Mesenchymal stem cell (in vitro differentiated cells and primary cell): ENCODE measurements at regions not wholly inside any gene's neighbourhood (a gene's known extent, or its start where the extent isn't known, plus 50 kb on each side); places are given as distances from the start of the nearest gene placed in this dataset.

Experiments
- DNase-seq: peaks from one replicate; pipeline ENCODE4 v3.0.0-alpha.2; 2013
- H2AFZ ChIP-seq: one replicate; pipeline ENCODE4 v1.6.1; 2013; ENCODE audit warnings: low read depth, mild to moderate bottlenecking, control low read depth, inconsistent platforms, low read length, moderate library complexity
- H2AK5ac ChIP-seq: 2 replicates; pipeline ENCODE4 v1.6.1; 2013; ENCODE audit warnings: low read length, moderate library complexity, mild to moderate bottlenecking, inconsistent platforms; ENCODE audit not compliant: severe bottlenecking
- H2BK120ac ChIP-seq: one replicate; pipeline ENCODE4 v1.6.1; 2013; ENCODE audit warnings: low read depth, mild to moderate bottlenecking, inconsistent platforms, low read length, moderate library complexity
- H2BK12ac ChIP-seq, 2 experiments: one replicate each; pipeline ENCODE4 v1.6.1; 2013; ENCODE audit warnings: inconsistent platforms in 2 of 2, low read length in 2 of 2, mild to moderate bottlenecking in 2 of 2, moderate library complexity in 2 of 2, control low read depth in 1 of 2
- H2BK15ac ChIP-seq: one replicate; pipeline ENCODE4 v1.6.1; 2013; ENCODE audit warnings: mild to moderate bottlenecking, low read depth, inconsistent platforms; ENCODE audit not compliant: poor library complexity, severe bottlenecking
- H2BK5ac ChIP-seq: 2 replicates; pipeline ENCODE4 v1.6.1; 2013; ENCODE audit warnings: low read depth, mild to moderate bottlenecking, low read length, control low read depth, inconsistent platforms; ENCODE audit not compliant: poor library complexity, severe bottlenecking
- H3K14ac ChIP-seq, 2 experiments: one replicate each; pipeline ENCODE4 v1.6.1; 2013; ENCODE audit warnings: inconsistent platforms in 2 of 2, low read length in 2 of 2, control low read depth in 1 of 2, mild to moderate bottlenecking in 1 of 2, moderate library complexity in 1 of 2
- H3K18ac ChIP-seq, 2 experiments: one replicate each; pipeline ENCODE4 v1.6.1; 2013; ENCODE audit warnings: inconsistent platforms in 2 of 2, low read length in 2 of 2, control low read depth in 1 of 2, low read depth in 1 of 2, mild to moderate bottlenecking in 1 of 2
- H3K23ac ChIP-seq, 2 experiments: one replicate each; pipeline ENCODE4 v1.6.1; 2013; ENCODE audit warnings: inconsistent platforms in 2 of 2, low read length in 2 of 2, mild to moderate bottlenecking in 2 of 2, moderate library complexity in 2 of 2, control low read depth in 1 of 2
- H3K27ac ChIP-seq: 2 replicates; pipeline ENCODE4 v1.5.1; 2013; ENCODE audit warnings: mild to moderate bottlenecking, moderate library complexity, low read length, control low read depth, inconsistent platforms; ENCODE audit not compliant: poor library complexity, severe bottlenecking
- H3K27me3 ChIP-seq, 2 experiments: 2 replicates each; pipeline versions ENCODE4 v1.6.1 to v1.7.0; 2013; ENCODE audit warnings: low read length in 2 of 2, mild to moderate bottlenecking in 2 of 2, moderate library complexity in 2 of 2, control low read depth in 1 of 2, inconsistent platforms in 1 of 2; ENCODE audit not compliant: control insufficient read depth in 1 of 2, insufficient read depth in 1 of 2
- H3K36me3 ChIP-seq, 2 experiments: 2 replicates each; pipeline versions ENCODE4 v1.6.1 to v1.7.0; 2013; ENCODE audit warnings: low read length in 2 of 2, control low read depth in 1 of 2, inconsistent platforms in 1 of 2, low read depth in 1 of 2, mild to moderate bottlenecking in 1 of 2; ENCODE audit not compliant: insufficient read depth in 2 of 2, control insufficient read depth in 1 of 2
- H3K4ac ChIP-seq, 2 experiments: one replicate each; pipeline ENCODE4 v1.6.1; 2013; ENCODE audit warnings: inconsistent platforms in 2 of 2, low read length in 2 of 2, mild to moderate bottlenecking in 2 of 2, moderate library complexity in 2 of 2, control low read depth in 1 of 2, low read depth in 1 of 2
- H3K4me1 ChIP-seq: 2 replicates; pipeline ENCODE4 v1.6.1; 2013; ENCODE audit warnings: low read depth, low read length, control low read depth; ENCODE audit not compliant: control insufficient read depth, insufficient read depth
- H3K4me2 ChIP-seq: 2 replicates; pipeline ENCODE4 v1.6.1; 2013; ENCODE audit warnings: low read length, mild to moderate bottlenecking, inconsistent platforms; ENCODE audit not compliant: poor library complexity, severe bottlenecking
- H3K4me3 ChIP-seq, 2 experiments: 2 replicates each; pipeline versions ENCODE4 v1.5.1 to v1.7.0; 2013; ENCODE audit warnings: low read length in 2 of 2, mild to moderate bottlenecking in 2 of 2, control low read depth in 1 of 2, low read depth in 1 of 2; ENCODE audit not compliant: insufficient read depth in 1 of 2
- H3K79me1 ChIP-seq: replicated peaks from 2 replicates; pipeline ENCODE4 v1.6.1; 2013; ENCODE audit warnings: mild to moderate bottlenecking, control low read depth, low read length, inconsistent platforms; ENCODE audit not compliant: poor library complexity, severe bottlenecking
- H3K9ac ChIP-seq: 2 replicates; pipeline ENCODE4 v1.7.0; 2013; ENCODE audit warnings: mild to moderate bottlenecking, low read length, moderate library complexity
- H3K9me3 ChIP-seq: 2 replicates; pipeline ENCODE4 v1.7.0; 2013; ENCODE audit warnings: mild to moderate bottlenecking, low read length; ENCODE audit not compliant: control insufficient read depth
- H4K8ac ChIP-seq: one replicate; pipeline ENCODE4 v1.6.1; 2013; ENCODE audit warnings: inconsistent platforms, mild to moderate bottlenecking, low read length, moderate library complexity
- H4K91ac ChIP-seq: one replicate; pipeline ENCODE4 v1.6.1; 2013; ENCODE audit warnings: mild to moderate bottlenecking, low read length, inconsistent platforms
- WGBS: methylation state at CpG from one replicate; pipeline ENCODE4 v1.1.7; 2013; ENCODE audit warnings: mixed read lengths; 5-methylcytosine and 5-hydroxymethylcytosine counted together

DNA sequence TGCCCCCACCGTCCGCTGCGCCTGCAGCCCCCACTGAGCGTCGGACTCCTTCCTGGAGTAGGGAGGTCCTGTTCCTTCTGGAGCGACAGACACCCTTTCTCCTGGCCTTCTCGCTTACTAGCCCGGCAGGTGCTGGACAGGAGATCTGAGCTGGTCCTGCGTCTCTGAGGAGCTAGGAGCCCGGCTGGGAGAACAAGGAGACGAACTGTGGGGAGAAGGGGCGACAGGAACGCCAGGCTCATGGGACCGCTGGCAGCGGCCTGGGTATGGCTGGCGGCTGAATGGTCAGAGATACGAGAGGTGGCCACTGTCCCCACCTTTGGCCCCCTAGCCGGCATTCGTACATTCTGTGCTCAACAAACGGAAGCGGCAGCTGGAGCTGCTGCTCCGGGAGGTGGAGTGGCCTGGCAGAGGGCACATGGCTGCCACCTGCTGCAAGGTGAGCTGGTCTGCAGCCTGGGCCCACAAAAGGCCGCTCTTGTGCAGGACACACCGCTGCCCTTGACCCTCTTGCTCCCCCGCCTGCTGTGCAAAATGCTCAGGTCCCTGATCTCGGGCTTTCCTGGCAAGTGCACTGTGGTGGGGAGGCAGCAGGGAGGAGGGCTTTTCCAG lies 2066.7 kb downstream of the TP53TG3F start:
- H3K4me3 ChIP-seq = no peak overlapping the region
- H3K18ac ChIP-seq = no peak overlapping the region
- H3K4me1 ChIP-seq = no peaks in the 10 kb centered on the region
- H3K4me2 ChIP-seq = no peak overlapping the region
- no peaks in the 10 kb centered on the region for H3K36me3 ChIP-seq
- 86% methylated on average over 26 of the region's 26 CpGs for WGBS
- H3K23ac ChIP-seq = no peak overlapping the region
- no peak overlapping the region for H3K27ac ChIP-seq
- no peak overlapping the region for H4K91ac ChIP-seq
- H2AFZ ChIP-seq = no peak overlapping the region
- DNase-seq = no peak
- H2BK12ac ChIP-seq = no peak overlapping the region
- H3K4ac ChIP-seq = no peak overlapping the region
- H3K9me3 ChIP-seq = peaks cover 18% of the 10 kb centered on the region
- H3K27me3 ChIP-seq = no peaks in the 10 kb centered on the region
- no peak overlapping the region for H3K9ac ChIP-seq
- no peak overlapping the region for H2BK120ac ChIP-seq
- H2BK15ac ChIP-seq = no peak overlapping the region
- H4K8ac ChIP-seq = no peak overlapping the region
- H3K14ac ChIP-seq = no peak overlapping the region
- no peaks in the 10 kb centered on the region for H3K79me1 ChIP-seq
- no peak overlapping the region for H2AK5ac ChIP-seq
- H2BK5ac ChIP-seq = no peak overlapping the region

DNA sequence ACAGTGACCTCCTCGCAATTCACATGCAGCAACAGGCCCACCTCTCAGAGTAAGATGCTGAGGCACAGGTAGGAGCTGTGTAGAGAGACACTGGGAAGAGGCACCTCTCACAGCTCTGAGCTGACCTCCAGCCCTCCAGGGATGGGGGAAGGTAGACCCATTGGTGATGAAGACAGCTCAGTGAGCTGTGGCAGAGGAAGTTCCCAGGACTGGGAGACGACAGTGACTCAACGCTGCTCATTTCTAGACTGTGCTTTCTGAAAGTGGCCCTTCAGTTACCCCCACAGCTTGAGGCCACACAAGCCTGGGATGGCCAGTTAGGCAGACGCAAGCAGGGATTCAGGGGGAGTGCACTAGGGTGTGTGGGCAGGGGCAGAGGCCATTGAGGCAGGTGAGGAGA lies 2073.2 kb downstream of the TP53TG3F start:
- 82% methylated on average over 3 of the region's 4 CpGs for WGBS
- Histone ChIP-seq H3K9me3 (no peaks in the 10 kb centered on the region), H3K79me1 (no peaks in the 10 kb centered on the region), H3K4me1 (no peaks in the 10 kb centered on the region), H3K27me3 (no peaks in the 10 kb centered on the region), H3K36me3 (no peaks in the 10 kb centered on the region), H3K14ac (no peak overlapping the region), H2AK5ac (no peak overlapping the region), H3K27ac (no peak overlapping the region), H3K4me2 (no peak overlapping the region), H2BK15ac (no peak overlapping the region), H4K8ac (no peak overlapping the region), H2AFZ (no peak overlapping the region), H4K91ac (no peak overlapping the region), H3K23ac (no peak overlapping the region), H2BK12ac (no peak overlapping the region), H3K18ac (no peak overlapping the region), H3K4me3 (no peak overlapping the region), H3K4ac (no peak overlapping the region), H3K9ac (no peak overlapping the region), H2BK5ac (no peak overlapping the region), H2BK120ac (no peak overlapping the region)
- DNase-seq = no peak

DNA sequence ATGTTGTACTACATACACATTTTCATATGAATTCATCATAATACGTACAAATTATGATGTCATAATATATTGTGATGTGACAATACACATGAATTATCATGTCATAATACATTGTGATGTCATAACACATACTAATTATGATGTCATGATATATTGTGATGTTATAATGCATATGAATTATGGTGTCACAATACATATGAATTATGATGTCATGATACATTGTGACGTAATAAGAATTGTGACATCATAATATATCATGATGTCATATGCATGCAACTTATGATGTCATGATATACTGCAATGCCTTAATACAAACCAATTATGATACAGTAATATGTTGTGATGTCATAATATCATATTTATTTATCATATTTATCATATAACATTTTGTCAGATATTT lies 2074.3 kb downstream of the TP53TG3F start:
- no peak overlapping the region for H2AK5ac ChIP-seq
- no peaks in the 10 kb centered on the region for H3K27me3 ChIP-seq
- no peak for DNase-seq
- no peaks in the 10 kb centered on the region for H3K4me1 ChIP-seq
- no peak overlapping the region for H2AFZ ChIP-seq
- H2BK5ac ChIP-seq = no peak overlapping the region
- H3K14ac ChIP-seq = no peak overlapping the region
- H3K23ac ChIP-seq = no peak overlapping the region
- H3K4ac ChIP-seq = no peak overlapping the region
- no peaks in the 10 kb centered on the region for H3K9me3 ChIP-seq
- H3K36me3 ChIP-seq = no peaks in the 10 kb centered on the region
- H2BK15ac ChIP-seq = no peak overlapping the region
- no peak overlapping the region for H4K91ac ChIP-seq
- H4K8ac ChIP-seq = no peak overlapping the region
- no peak overlapping the region for H2BK12ac ChIP-seq
- no peak overlapping the region for H2BK120ac ChIP-seq
- no peak overlapping the region for H3K9ac ChIP-seq
- no peak overlapping the region for H3K18ac ChIP-seq
- H3K79me1 ChIP-seq = no peaks in the 10 kb centered on the region
- no peak overlapping the region for H3K4me3 ChIP-seq
- H3K27ac ChIP-seq = no peak overlapping the region
- H3K4me2 ChIP-seq = no peak overlapping the region
- no CpG with 5 or more reads among the region's 2 CpGs for WGBS

DNA sequence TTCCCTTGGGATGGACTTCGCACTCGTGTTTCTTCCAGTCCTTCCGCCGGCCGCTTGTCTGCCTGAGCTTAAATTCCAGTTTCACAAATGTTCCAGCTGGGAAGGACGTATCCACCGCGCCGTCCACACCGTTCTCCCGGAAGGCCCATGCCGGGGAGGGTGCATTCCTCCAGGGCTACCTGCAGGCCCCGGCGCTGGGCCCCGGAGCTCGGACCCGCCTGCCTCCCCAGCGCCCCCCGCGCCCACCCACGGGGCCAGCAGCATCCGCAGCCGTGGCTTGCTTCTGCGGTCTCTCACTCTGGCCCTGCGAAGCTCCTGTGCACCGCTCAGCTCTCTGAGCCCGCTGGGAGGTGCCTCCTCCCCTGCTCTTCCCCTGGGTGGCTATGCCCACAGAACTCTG lies 2084.1 kb downstream of the TP53TG3F start:
- H3K23ac ChIP-seq = no peak overlapping the region
- no peak overlapping the region for H2BK5ac ChIP-seq
- no peak overlapping the region for H2BK120ac ChIP-seq
- no peak overlapping the region for H3K4ac ChIP-seq
- H2AK5ac ChIP-seq = no peak overlapping the region
- H3K27me3 ChIP-seq = no peaks in the 10 kb centered on the region
- no peak overlapping the region for H3K9ac ChIP-seq
- no peak overlapping the region for H3K18ac ChIP-seq
- H3K4me3 ChIP-seq = no peak overlapping the region
- no peaks in the 10 kb centered on the region for H3K79me1 ChIP-seq
- peaks cover 7% of the 10 kb centered on the region for H3K9me3 ChIP-seq
- no peak overlapping the region for H3K4me2 ChIP-seq
- H3K36me3 ChIP-seq = no peaks in the 10 kb centered on the region
- no peak overlapping the region for H3K14ac ChIP-seq
- no peak overlapping the region for H4K8ac ChIP-seq
- no peak overlapping the region for H4K91ac ChIP-seq
- no peaks in the 10 kb centered on the region for H3K4me1 ChIP-seq
- H2BK15ac ChIP-seq = no peak overlapping the region
- no peak overlapping the region for H3K27ac ChIP-seq
- WGBS = 87% methylated on average over 27 of the region's 27 CpGs
- H2BK12ac ChIP-seq = no peak overlapping the region
- H2AFZ ChIP-seq = no peak overlapping the region
- DNase-seq = no peak
